NCI-H226 (cell line): ENCODE measurements at regions not wholly inside any gene's neighbourhood (a gene's known extent, or its start where the extent isn't known, plus 50 kb on each side); places are given as distances from the start of the nearest gene placed in this dataset.
A peak's percentile ranks its signal among the peaks of the same experiment; 100 is the strongest.
"Not testable (repeated sequence)": the region's sequence is repeated elsewhere in the genome, so short reads cannot be mapped to it uniquely, and the experiment has no call there.

Source experiments
- DNase-seq: peaks from one replicate; pipeline ENCODE4 v3.0.0-alpha.2; 2015

- DNase-seq = no peak
Observed at GRCh38 chr5:92081958-92082712, 699.0 kb upstream of the ARRDC3 start.

GRCh38 chr5:92070786-92071185 lies 687.7 kb upstream of the ARRDC3 start:
- no peak for DNase-seq

GRCh38 chr5:92064993-92065392 lies 681.9 kb upstream of the ARRDC3 start:
- DNase-seq = no peak

- no peak for DNase-seq
Observed at GRCh38 chr5:92051741-92052140, 668.6 kb upstream of the ARRDC3 start.

- no peak for DNase-seq
Observed at GRCh38 chr5:92050970-92051369, 667.9 kb upstream of the ARRDC3 start.

GRCh38 chr5:92041911-92042660 lies 659.0 kb upstream of the ARRDC3 start:
- DNase-seq = no peak

- DNase-seq = no peak
Observed at GRCh38 chr5:92041206-92041605, 658.1 kb upstream of the ARRDC3 start.

- DNase-seq = not testable (repeated sequence)
Observed at GRCh38 chr5:92029792-92030191, 646.7 kb upstream of the ARRDC3 start.

GRCh38 chr5:92023555-92023954 lies 640.4 kb upstream of the ARRDC3 start:
- DNase-seq = no peak

- no peak for DNase-seq
Observed at GRCh38 chr5:92023141-92023471, 640.0 kb upstream of the ARRDC3 start.

GRCh38 chr5:92022415-92023140 lies 639.5 kb upstream of the ARRDC3 start:
- no peak for DNase-seq

GRCh38 chr5:92019376-92019990 lies 636.4 kb upstream of the ARRDC3 start:
- DNase-seq = peak; percentile 47

- peak; percentile 61 for DNase-seq
Observed at GRCh38 chr5:92017776-92018175, 634.7 kb upstream of the ARRDC3 start.

- not testable (repeated sequence) for DNase-seq
Observed at GRCh38 chr5:92011845-92012244, 628.7 kb upstream of the ARRDC3 start.

- DNase-seq = no peak
Observed at GRCh38 chr5:92003806-92004205, 620.7 kb upstream of the ARRDC3 start.

- no peak for DNase-seq
Observed at GRCh38 chr5:92002721-92003274, 619.7 kb upstream of the ARRDC3 start.

- DNase-seq = no peak
Observed at GRCh38 chr5:91998774-91999173, 615.7 kb upstream of the ARRDC3 start.

- peak; percentile 67 for DNase-seq
Observed at GRCh38 chr5:91983869-91984268, 600.8 kb upstream of the ARRDC3 start.

- DNase-seq = no peak
Observed at GRCh38 chr5:91978221-91978882, 595.2 kb upstream of the ARRDC3 start.

GRCh38 chr5:91977579-91977978 lies 594.5 kb upstream of the ARRDC3 start:
- no peak for DNase-seq

GRCh38 chr5:91976451-91976850 lies 593.3 kb upstream of the ARRDC3 start:
- DNase-seq = no peak

GRCh38 chr5:91963166-91963565 lies 580.0 kb upstream of the ARRDC3 start:
- DNase-seq = no peak
